Activated CD4-positive, alpha-beta T cell treated with anti-CD3 and anti-CD28 coated beads, Interleukin-2, amount 10 ng/mL, durations not matched to agents 24 days and 14 days (primary cell): ENCODE measurements at regions not wholly inside any gene's neighbourhood (a gene's known extent, or its start where the extent isn't known, plus 50 kb on each side); places are given as distances from the start of the nearest gene placed in this dataset.
"Not testable (repeated sequence)": the region's sequence is repeated elsewhere in the genome, so short reads cannot be mapped to it uniquely, and the experiment has no call there.

Source experiments
- DNase-seq: peaks from one replicate; pipeline ENCODE4 v3.0.0; 2022
- H3K27ac Mint-ChIP-seq: one replicate; pipeline ENCODE4 v1.8.0; 2022; ENCODE audit warnings: mild to moderate bottlenecking, mixed read lengths
- H3K27me3 Mint-ChIP-seq: one replicate; pipeline ENCODE4 v1.8.0; 2022; ENCODE audit warnings: mixed read lengths
- H3K36me3 Mint-ChIP-seq: one replicate; pipeline ENCODE4 v1.8.0; 2022; ENCODE audit warnings: low read depth, mild to moderate bottlenecking, mixed read lengths
- H3K4me1 Mint-ChIP-seq: one replicate; pipeline ENCODE4 v1.8.0; 2021; ENCODE audit warnings: mixed read lengths
- H3K4me3 Mint-ChIP-seq: one replicate; pipeline ENCODE4 v1.8.0; 2022; ENCODE audit warnings: mild to moderate bottlenecking, moderate library complexity, mixed read lengths
- H3K9me3 Mint-ChIP-seq: one replicate; pipeline ENCODE4 v1.8.0; 2021; ENCODE audit warnings: mixed read lengths
- intact Hi-C: fragments of 100-400 bp; cut with micrococcal nuclease; formaldehyde crosslinking; loops from one replicate; pipeline ENCODE4 v1.15.1; 2023

- intact Hi-C loops, H3K4me1 Mint-ChIP-seq, H3K4me3 Mint-ChIP-seq, DNase-seq, H3K27me3 Mint-ChIP-seq, H3K27ac Mint-ChIP-seq, H3K36me3 Mint-ChIP-seq: not testable (repeated sequence)
- peaks cover 10% of the 10 kb centered on the region for H3K9me3 Mint-ChIP-seq
Observed at GRCh38 chr16:52655916-52656315, 109.0 kb upstream of the TOX3 start.

GRCh38 chr16:52655156-52655555, 108.2 kb upstream of the TOX3 start:
- H3K9me3 Mint-ChIP-seq, DNase-seq, H3K4me1 Mint-ChIP-seq, H3K4me3 Mint-ChIP-seq, intact Hi-C loops, H3K36me3 Mint-ChIP-seq, H3K27me3 Mint-ChIP-seq, H3K27ac Mint-ChIP-seq: not testable (repeated sequence)

- Mint-ChIP-seq H3K27me3 (no peaks in the 10 kb centered on the region), H3K27ac (no peak overlapping the region), H3K9me3 (peaks cover 3% of the 10 kb centered on the region), H3K4me1 (no peaks in the 10 kb centered on the region), H3K4me3 (no peak overlapping the region), H3K36me3 (no peaks in the 10 kb centered on the region)
- no peak for DNase-seq
- intact Hi-C loops: no loop called here
Observed at GRCh38 chr16:52652033-52652432, 105.1 kb upstream of the TOX3 start.

- Mint-ChIP-seq H3K9me3 (no peaks in the 10 kb centered on the region), H3K4me1 (no peaks in the 10 kb centered on the region), H3K27ac (no peak overlapping the region), H3K4me3 (no peak overlapping the region), H3K27me3 (no peaks in the 10 kb centered on the region), H3K36me3 (no peaks in the 10 kb centered on the region)
- intact Hi-C loops: no loop called here
- no peak for DNase-seq
Observed at GRCh38 chr16:52650789-52651188, 103.8 kb upstream of the TOX3 start.

- H3K4me1 Mint-ChIP-seq: no peaks in the 10 kb centered on the region
- H3K27ac Mint-ChIP-seq: no peak overlapping the region
- intact Hi-C loops: no loop called here
- no peak for DNase-seq
- no peak overlapping the region for H3K4me3 Mint-ChIP-seq
- no peaks in the 10 kb centered on the region for H3K9me3 Mint-ChIP-seq
- no peaks in the 10 kb centered on the region for H3K27me3 Mint-ChIP-seq
- no peaks in the 10 kb centered on the region for H3K36me3 Mint-ChIP-seq
Observed at GRCh38 chr16:52650318-52650717, 103.4 kb upstream of the TOX3 start.

- Mint-ChIP-seq H3K27me3 (no peaks in the 10 kb centered on the region), H3K4me3 (no peak overlapping the region), H3K36me3 (no peaks in the 10 kb centered on the region), H3K9me3 (no peaks in the 10 kb centered on the region), H3K27ac (no peak overlapping the region), H3K4me1 (no peaks in the 10 kb centered on the region)
- intact Hi-C loops: no loop called here
- DNase-seq: no peak
Observed at GRCh38 chr16:52649870-52650269, 102.9 kb upstream of the TOX3 start.

GRCh38 chr16:52647588-52647987, 100.6 kb upstream of the TOX3 start:
- no peaks in the 10 kb centered on the region for H3K4me1 Mint-ChIP-seq
- intact Hi-C loops: no loop called here
- H3K9me3 Mint-ChIP-seq: no peaks in the 10 kb centered on the region
- H3K4me3 Mint-ChIP-seq: no peak overlapping the region
- no peaks in the 10 kb centered on the region for H3K36me3 Mint-ChIP-seq
- DNase-seq: no peak
- no peak overlapping the region for H3K27ac Mint-ChIP-seq
- H3K27me3 Mint-ChIP-seq: no peaks in the 10 kb centered on the region

- Mint-ChIP-seq H3K27ac (no peak overlapping the region), H3K4me3 (no peak overlapping the region), H3K4me1 (no peaks in the 10 kb centered on the region), H3K36me3 (no peaks in the 10 kb centered on the region), H3K9me3 (no peaks in the 10 kb centered on the region), H3K27me3 (no peaks in the 10 kb centered on the region)
- DNase-seq: no peak
- intact Hi-C loops: no loop called here
Observed at GRCh38 chr16:52643006-52643405, 96.1 kb upstream of the TOX3 start.

GRCh38 chr16:52634528-52634927, 87.6 kb upstream of the TOX3 start:
- intact Hi-C loops: no loop called here
- Mint-ChIP-seq H3K9me3 (no peaks in the 10 kb centered on the region), H3K4me3 (no peak overlapping the region), H3K27ac (no peak overlapping the region), H3K27me3 (no peaks in the 10 kb centered on the region), H3K36me3 (no peaks in the 10 kb centered on the region), H3K4me1 (no peaks in the 10 kb centered on the region)
- DNase-seq: no peak

- no peaks in the 10 kb centered on the region for H3K9me3 Mint-ChIP-seq
- H3K27me3 Mint-ChIP-seq: no peaks in the 10 kb centered on the region
- no peak for DNase-seq
- intact Hi-C loops: no loop called here
- H3K36me3 Mint-ChIP-seq: no peaks in the 10 kb centered on the region
- H3K27ac Mint-ChIP-seq: no peak overlapping the region
- H3K4me1 Mint-ChIP-seq: no peaks in the 10 kb centered on the region
- H3K4me3 Mint-ChIP-seq: no peak overlapping the region
Observed at GRCh38 chr16:52634104-52634503, 87.2 kb upstream of the TOX3 start.

GRCh38 chr16:52633230-52633629, 86.3 kb upstream of the TOX3 start:
- H3K36me3 Mint-ChIP-seq: no peaks in the 10 kb centered on the region
- no peaks in the 10 kb centered on the region for H3K27me3 Mint-ChIP-seq
- H3K9me3 Mint-ChIP-seq: no peaks in the 10 kb centered on the region
- intact Hi-C loops: no loop called here
- DNase-seq: no peak
- no peak overlapping the region for H3K27ac Mint-ChIP-seq
- no peak overlapping the region for H3K4me3 Mint-ChIP-seq
- no peaks in the 10 kb centered on the region for H3K4me1 Mint-ChIP-seq

GRCh38 chr16:52631711-52632110, 84.8 kb upstream of the TOX3 start:
- no peak for DNase-seq
- no peaks in the 10 kb centered on the region for H3K4me1 Mint-ChIP-seq
- intact Hi-C loops: no loop called here
- H3K36me3 Mint-ChIP-seq: no peaks in the 10 kb centered on the region
- H3K9me3 Mint-ChIP-seq: peaks cover 7% of the 10 kb centered on the region
- no peak overlapping the region for H3K27ac Mint-ChIP-seq
- H3K27me3 Mint-ChIP-seq: no peaks in the 10 kb centered on the region
- H3K4me3 Mint-ChIP-seq: no peak overlapping the region

GRCh38 chr16:52630711-52631110, 83.8 kb upstream of the TOX3 start:
- H3K27me3 Mint-ChIP-seq: no peaks in the 10 kb centered on the region
- no peaks in the 10 kb centered on the region for H3K36me3 Mint-ChIP-seq
- no peak overlapping the region for H3K27ac Mint-ChIP-seq
- intact Hi-C loops: no loop called here
- H3K4me3 Mint-ChIP-seq: no peak overlapping the region
- H3K9me3 Mint-ChIP-seq: peaks cover 7% of the 10 kb centered on the region
- H3K4me1 Mint-ChIP-seq: no peaks in the 10 kb centered on the region
- DNase-seq: no peak

- Mint-ChIP-seq H3K36me3 (no peaks in the 10 kb centered on the region), H3K4me1 (no peaks in the 10 kb centered on the region), H3K27me3 (no peaks in the 10 kb centered on the region), H3K27ac (no peak overlapping the region), H3K9me3 (peaks cover 7% of the 10 kb centered on the region), H3K4me3 (no peak overlapping the region)
- no peak for DNase-seq
- intact Hi-C loops: no loop called here
Observed at GRCh38 chr16:52629296-52629695, 82.4 kb upstream of the TOX3 start.

GRCh38 chr16:52624891-52625290, 77.9 kb upstream of the TOX3 start:
- Mint-ChIP-seq H3K27me3 (no peaks in the 10 kb centered on the region), H3K4me1 (no peaks in the 10 kb centered on the region), H3K9me3 (peaks cover 7% of the 10 kb centered on the region), H3K4me3 (no peak overlapping the region), H3K36me3 (no peaks in the 10 kb centered on the region), H3K27ac (no peak overlapping the region)
- intact Hi-C loops: no loop called here
- no peak for DNase-seq

- H3K27ac Mint-ChIP-seq: no peak overlapping the region
- H3K9me3 Mint-ChIP-seq: no peaks in the 10 kb centered on the region
- H3K27me3 Mint-ChIP-seq: no peaks in the 10 kb centered on the region
- DNase-seq: no peak
- H3K4me1 Mint-ChIP-seq: no peaks in the 10 kb centered on the region
- intact Hi-C loops: no loop called here
- no peaks in the 10 kb centered on the region for H3K36me3 Mint-ChIP-seq
- H3K4me3 Mint-ChIP-seq: no peak overlapping the region
Observed at GRCh38 chr16:52621651-52622050, 74.7 kb upstream of the TOX3 start.
